Inflammatory macrophage treated with lipopolysaccharide for 4 hours (primary cell): ENCODE measurements at regions not wholly inside any gene's neighbourhood (a gene's known extent, or its start where the extent isn't known, plus 50 kb on each side); places are given as distances from the start of the nearest gene placed in this dataset.

Source experiments
- DNase-seq: peaks from one replicate; pipeline ENCODE4 v3.0.0-alpha.2; 2020

DNA sequence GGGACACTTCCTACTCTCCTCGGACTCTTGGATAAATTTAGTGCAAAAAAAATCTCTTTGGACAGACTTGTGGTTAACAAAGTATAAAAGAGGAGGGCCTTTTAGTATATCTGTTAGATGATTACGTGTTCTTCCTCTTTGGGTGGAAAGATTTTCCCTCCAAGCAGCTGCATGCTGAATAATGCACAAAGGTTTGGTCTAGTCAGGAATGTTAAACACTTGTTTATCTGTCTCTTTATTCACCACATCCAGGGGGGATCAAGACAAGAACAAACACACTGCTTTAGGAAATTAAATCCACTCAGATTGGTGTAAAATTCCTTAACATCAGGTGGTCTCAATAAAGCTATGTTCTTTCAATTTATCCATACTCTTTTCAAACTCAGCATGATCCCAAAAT is 260.9 kb upstream of the CHD6 start:
- DNase-seq = no peak

- no peak for DNase-seq
These were observed 259.7 kb upstream of the CHD6 start for GRCh38 chr20:41877911-41878310.

DNA sequence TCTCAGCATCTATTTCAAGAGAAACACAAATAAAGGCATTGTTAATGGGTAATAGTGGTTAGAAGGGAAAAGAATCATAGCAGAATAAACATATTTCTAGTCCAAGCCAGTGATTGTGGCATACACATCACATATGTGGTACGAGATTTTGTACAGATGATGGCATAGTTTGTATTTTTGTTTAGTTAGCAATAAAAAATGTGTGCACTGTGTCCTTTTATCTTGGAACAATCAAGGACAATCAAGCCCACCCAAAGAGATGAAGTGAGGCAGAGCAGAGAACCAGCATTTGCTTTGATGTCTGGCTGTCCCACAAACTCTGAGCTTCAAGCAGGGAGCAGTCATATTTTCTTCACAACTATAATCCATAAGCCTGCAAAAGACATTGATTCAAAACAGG is 256.5 kb upstream of the CHD6 start:
- DNase-seq = no peak

DNA sequence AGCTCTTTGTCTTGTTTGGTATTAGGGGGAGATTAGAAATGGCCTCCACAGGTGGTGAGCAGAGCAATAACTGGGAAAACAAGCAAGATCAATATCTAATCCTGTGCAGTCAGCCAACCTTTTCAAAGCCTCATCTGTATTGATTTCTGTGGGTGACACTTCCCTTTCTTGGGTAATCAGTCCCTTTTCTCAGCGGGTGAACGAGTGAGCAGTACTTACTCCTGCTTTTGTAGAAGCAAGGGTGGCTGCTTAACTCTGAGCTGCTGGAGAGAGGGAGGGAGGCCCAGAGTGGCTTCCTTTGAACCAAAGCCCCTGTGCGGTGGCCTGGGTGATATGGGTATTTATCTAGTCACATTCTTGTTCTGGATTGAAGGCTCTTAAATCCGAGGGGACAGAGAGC is 254.8 kb upstream of the CHD6 start:
- DNase-seq = no peak

DNA sequence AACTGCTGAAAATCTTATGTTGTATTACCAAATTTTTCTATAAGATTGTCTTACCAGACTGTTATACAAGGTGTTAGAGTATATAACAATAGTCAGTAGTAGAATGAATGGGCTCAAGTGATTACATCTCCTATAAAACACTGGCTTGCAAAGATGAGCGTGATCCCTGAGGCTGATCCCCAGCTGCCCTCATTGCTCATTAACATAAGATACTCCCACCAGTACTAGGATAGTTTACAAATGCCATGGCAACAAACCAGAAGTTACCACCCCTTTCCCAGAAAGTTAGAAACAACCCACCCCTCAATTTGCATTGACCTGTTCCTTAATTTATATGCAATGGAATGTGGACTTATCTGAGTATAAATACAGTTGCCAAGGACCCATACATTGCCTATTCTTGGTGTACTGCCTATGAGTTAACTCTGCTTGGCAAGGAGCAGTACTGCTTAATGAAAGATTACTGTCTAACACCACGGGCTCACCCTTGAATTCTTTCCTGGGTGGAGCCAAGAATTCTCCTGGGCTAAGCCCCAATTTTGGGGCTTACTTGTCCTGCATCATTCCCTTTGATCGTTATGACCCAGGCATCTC is 252.8 kb upstream of the CHD6 start:
- no peak for DNase-seq

DNA sequence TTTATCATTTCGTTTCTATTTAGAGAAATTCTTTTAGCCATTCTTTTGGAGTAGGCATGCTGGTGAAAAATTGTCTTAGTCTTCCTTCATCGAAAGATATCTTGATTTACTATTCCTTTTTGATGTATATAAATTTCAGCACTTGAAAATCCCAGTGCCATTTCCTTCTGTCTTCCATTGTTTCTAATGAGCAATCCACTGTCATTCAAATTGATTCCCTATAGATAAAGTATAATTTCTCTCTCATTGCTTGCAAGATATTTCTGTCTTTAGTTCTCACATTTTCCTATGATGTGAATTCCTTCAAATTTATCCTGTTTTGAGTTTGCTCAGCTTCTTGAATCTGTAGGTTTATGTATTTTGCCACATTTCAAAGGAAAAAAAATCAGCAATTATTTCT is 251.1 kb upstream of the CHD6 start:
- DNase-seq = no peak

DNA sequence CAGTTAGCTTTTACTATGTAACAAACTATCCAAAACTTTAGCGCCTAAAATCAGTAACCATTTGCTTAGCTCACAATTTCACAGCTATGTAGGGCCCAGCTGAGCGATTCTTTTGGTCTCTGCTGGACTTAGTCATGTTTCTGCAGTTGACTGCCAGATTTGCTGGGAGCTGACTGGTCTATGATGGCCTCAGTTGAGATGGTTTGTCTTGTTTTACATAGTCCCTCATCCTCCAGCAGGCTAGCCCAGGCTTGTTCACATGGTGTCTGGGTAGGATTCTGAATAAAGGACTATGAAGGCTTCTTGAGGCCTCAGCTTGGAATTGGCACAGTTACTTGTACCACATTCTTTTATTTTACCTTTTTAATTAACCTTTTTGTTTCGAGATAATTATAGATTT is 247.8 kb upstream of the CHD6 start:
- no peak for DNase-seq

DNA sequence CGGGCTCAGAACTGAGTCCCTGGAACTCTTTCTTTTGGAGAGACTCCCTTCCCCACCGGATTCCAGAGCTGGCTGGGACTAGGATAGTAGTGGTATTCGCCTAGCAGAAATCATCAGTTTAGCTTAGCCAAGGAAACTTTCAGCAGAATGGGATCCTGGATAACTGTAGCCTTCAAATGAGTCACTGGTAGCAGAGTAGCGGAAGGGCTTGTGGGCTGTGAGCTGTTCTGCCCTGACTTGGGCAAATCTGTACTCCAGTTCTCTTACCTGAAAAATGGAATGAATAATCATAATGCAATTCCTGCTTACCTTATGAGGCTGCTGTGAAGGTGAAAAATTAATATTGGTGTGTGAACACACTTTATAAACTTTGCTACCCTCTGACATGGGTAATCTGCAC is 244.3 kb upstream of the CHD6 start:
- no peak for DNase-seq

DNA sequence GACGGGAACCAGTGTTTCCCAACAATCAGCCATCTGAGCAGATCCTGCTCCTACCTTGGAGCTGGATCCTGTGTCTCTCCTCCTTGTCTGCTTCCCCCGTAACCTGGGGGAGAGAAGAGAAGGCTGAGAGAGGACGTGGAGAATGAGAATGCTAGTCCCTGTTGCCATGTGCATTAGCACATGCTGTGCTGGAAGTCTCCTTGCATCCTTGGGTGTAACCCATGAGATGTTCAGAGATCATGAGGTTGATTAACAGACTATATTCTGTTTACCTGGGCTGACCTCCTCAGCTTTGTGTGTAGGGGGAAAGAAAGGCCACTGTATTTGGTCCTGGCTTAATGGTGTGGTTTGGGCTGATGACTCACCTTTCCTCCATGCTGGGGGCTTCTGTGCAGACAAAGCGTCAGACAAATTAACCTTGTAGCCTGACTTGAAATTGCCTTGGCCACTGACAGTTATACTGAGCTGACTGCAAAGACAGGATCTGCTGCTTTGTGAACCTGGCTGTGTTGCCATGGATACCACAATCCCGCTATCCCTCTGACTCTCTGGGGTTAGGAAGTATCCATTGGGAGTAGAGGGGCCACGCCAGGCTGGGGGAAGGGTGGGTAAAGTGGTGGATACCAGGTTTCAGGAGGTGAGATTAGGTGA is 243.7 kb upstream of the CHD6 start:
- no peak for DNase-seq

- DNase-seq = no peak
These were observed 236.6 kb upstream of the CHD6 start for GRCh38 chr20:41854765-41855164.

GRCh38 chr20:41853806-41854205 is 235.6 kb upstream of the CHD6 start:
- DNase-seq = no peak

DNA sequence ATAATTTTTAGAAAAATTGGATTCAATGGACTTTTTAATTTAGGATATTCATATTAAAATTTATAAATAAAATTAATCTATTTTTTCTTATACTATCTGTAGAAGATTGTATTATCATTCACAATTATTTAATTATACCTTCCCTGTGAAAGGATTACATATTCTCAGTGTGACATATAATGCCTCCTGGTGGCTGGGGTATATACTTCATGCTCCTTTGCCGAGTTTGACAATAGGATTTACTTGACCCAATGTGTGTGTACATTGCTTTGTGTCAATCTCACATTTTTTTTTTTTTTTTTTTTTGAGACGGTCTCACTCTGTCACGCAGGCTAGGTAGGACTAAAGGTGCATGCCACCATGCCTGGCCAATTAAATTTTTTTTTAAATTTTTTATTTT is 230.0 kb upstream of the CHD6 start:
- no peak for DNase-seq

GRCh38 chr20:41837669-41838224 is 219.6 kb upstream of the CHD6 start:
- no peak for DNase-seq

- DNase-seq = no peak
These were observed 215.6 kb upstream of the CHD6 start for GRCh38 chr20:41833739-41834138.

- DNase-seq = no peak
These were observed 212.5 kb upstream of the CHD6 start for GRCh38 chr20:41830702-41831101.

GRCh38 chr20:41819436-41819835 is 201.3 kb upstream of the CHD6 start:
- no peak for DNase-seq

DNA sequence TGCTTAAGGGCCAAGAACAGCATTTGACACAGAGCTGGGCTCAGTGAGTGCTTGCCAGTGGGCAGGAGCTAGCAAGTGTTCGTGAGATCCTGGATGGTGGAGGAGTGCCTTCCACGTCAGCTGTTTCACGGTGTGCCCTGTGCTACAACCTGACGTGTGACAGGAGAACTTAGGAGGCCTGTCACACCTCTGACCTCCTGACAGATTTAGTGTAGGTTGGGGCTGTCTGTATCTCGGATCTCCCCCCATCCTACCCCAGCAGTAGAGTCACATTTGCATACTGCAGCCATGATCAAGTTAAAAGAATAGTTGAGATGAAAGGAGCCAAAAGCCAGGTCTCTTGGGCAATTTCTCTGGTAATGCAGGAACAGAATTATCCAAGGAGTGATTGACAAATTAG is 200.8 kb upstream of the CHD6 start:
- DNase-seq = no peak

DNA sequence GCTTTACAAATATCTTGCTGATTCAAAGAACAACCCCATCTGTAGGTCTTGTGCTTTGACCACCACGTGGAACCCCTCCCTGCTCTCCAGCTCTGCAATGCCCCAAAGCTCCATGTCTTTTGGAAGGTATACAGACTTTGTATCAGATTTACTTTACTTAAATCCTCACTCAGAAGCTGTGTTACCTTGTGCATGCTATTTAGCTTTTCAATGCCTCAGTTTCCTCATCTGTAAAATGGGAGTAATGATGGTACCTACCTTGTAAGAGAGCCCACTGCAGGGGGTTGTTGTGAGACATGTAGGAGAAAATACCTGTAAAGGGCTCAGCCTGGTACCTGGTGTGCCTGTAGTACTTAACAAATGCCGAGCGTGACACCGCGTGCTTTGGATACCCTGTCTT is 200.2 kb upstream of the CHD6 start:
- DNase-seq = no peak

GRCh38 chr20:41811456-41811855 is 193.3 kb upstream of the CHD6 start:
- no peak for DNase-seq

DNA sequence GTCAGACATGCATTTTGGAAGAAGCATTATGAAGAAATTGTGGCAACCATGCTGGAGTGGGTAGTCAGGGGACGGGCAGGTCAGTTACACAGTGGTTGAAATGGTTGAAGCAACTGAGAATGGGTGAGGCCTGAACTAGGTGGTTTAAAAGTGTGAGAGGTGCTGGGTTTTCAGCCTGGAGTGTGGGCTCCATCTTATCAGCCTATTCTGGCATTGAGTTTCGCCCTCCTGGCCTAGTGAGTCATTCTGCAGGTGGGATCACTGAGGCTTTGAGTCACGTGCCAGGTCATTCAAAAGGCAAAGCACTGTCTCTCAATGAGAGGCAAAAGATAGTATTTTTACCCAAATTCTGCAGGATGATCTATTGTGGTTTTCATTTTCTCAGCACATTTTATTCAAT is 181.9 kb upstream of the CHD6 start:
- no peak for DNase-seq

DNA sequence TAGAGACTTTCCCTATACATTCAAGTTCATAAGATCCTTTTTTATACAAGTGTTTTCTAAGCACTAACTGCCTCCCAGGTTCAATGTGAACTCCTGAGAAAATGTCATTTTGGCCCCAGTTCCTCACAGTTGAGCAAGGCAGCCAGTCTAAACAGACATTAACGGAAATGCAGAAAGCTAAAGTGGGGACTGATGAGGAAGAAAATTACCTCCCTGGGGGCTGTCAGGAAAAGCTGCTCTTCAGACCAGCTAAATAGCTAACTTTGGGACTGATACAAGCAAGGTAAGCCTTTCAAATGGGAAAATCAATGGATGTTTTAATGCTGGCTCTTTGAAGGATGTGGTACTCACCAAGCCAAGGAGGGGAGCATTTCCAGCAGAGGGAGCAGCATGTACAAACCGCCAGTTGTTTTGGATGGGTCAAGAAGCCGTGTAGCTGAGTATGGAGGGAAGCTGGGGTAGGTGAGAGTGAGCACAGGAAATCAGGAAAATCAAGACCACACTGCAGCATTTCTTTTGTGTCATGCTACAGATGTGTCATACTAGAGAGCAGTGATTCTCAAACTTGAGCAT is 180.8 kb upstream of the CHD6 start:
- no peak for DNase-seq

GRCh38 chr20:41786158-41786557 is 168.0 kb upstream of the CHD6 start:
- DNase-seq = no peak

GRCh38 chr20:41784209-41784958 is 166.2 kb upstream of the CHD6 start:
- no peak for DNase-seq
